IPS-NIHi11 (cell line): ENCODE measurements at regions not wholly inside any gene's neighbourhood (a gene's known extent, or its start where the extent isn't known, plus 50 kb on each side); places are given as distances from the start of the nearest gene placed in this dataset.

Experiments
- DNase-seq: peaks from one replicate; pipeline ENCODE4 v3.0.0; 2012; ENCODE audit warnings: mixed read lengths, low spot score

DNA sequence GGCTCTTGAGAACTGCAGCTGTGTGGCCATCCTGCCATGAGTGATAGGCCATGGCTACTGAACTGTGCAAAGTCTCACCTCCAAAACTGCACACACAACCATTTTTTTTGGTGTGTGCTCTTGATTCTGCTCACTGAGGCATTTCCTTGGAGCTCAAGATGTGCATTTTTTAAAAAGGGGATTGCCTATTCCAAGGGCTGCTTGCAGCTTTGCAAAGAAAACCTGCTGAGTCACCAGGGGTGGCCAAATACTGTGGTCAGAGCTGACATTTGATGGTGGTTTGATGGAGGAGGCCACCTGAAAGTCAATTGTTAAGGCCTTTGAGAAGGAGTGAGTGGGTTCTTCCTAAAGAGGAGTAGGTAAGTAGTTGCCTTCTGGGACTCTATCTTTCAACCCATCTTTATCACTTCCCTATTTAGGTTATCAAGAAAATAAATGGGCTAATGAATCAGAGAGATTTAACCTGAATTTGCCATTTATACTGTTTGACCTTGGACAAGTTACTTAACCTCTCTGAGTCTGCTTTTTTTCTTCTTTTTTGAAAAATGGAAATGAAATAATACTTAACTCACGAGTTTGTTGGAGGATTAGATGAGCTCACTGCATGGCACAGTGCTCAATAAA is 87.9 kb downstream of the CHST2 start:
- peak; percentile 47 for DNase-seq

DNA sequence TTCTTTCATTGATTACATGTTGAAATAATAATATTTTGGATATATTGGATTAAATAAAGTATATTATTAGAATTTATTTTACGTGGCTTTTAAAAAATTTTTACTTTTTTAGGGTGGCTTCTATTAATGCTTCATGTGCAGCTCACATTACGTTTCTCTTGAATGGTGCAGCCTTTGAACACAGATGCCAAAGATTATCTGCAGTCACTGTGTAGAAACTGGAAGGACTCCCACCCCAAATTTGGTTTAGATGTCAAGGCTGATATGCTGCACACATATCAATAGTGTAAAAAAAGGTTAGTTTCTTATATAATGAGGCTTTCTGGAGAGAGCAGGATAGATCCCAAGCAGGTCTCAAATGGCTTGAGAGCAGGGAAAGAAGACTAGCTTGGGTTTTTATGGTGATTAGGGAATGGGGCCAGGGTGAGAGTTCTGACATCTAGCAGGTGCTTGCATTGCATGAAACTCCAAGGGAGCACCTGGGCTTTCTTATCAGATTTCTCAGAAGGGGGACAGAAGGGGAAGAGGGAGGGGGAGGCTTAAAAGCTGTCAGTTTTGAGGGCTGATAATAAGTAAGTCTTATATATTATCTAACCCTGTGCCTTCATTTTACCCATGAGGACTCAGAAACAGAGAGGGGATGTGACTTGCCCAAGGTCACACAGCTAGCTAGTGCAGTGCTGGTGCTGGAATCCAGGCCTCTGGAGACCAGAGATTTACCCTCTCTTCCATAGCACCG is 89.6 kb downstream of the CHST2 start:
- DNase-seq: no peak

DNA sequence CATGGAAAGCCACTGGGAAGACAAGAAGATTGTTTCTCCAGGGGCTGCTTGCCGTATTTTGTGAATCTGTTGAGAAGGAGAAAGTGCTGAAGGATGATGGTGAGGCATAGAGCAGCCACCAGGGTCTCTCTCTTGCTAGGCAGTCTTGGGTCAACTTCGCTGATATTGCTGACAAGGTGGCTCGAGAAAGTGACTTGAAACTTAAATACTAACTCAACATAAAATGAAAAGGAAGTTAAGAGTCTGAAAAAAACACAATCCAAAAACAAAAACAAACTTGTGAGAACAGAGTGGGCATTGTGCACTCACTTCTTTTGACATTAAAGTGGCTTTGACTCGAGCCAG is 90.1 kb downstream of the CHST2 start:
- DNase-seq: no peak

DNA sequence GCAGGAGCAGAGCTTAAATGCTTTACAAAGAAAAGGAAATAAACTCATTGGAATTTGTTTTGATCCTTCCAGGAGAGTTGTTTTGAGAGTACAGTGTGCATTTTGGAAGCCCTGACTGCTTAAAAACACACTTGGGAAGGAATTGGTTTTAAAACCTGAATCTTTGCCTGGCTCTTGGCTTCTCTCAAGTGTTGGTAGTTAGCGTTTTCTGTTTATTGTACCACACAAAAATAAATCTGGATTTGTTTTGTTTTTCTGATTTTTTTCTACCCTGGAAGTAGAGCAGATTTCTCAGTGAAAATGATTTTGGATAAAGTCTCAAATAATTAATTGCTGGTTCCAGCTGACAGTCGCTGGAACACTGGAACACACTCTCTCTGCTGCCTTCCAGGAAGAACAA is 90.6 kb downstream of the CHST2 start:
- no peak for DNase-seq

DNA sequence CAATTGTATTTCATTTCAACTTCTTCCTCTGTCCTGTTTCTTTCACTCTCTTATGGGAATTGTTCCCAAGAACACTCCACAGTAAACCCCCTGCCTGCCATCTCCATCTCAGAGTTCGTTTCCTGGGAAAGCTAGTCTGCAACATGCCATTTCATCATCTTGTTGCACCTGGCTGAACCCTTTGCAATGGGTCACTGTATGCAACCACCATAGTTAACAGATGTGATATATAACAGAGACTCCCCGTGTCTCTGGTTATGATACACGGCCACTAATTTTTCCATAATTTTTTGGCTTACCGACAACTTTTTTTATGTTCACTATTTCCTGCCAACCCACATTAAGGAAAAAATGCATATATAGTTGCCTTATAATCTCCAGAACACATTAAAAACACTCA is 95.5 kb downstream of the CHST2 start:
- DNase-seq: no peak
